GM23338 (cell line): ENCODE measurements at regions not wholly inside any gene's neighbourhood (a gene's known extent, or its start where the extent isn't known, plus 50 kb on each side); places are given as distances from the start of the nearest gene placed in this dataset.

Experiments
- ATAC-seq: fragments of 200-7000 bp; cut with Tn5 transposase; 3 replicates; pipeline ENCODE4 v1.9.1; 2020
- DNase-seq: peaks from one replicate; pipeline ENCODE4 v3.0.0-alpha.2; 2015; ENCODE audit warnings: low spot score
- H2AFZ ChIP-seq: fragments of 200-600 bp; sonication (generic); 2 replicates; pipeline ENCODE4 v1.8.0; 2016; ENCODE audit warnings: antibody characterized with exemption, mild to moderate bottlenecking, moderate library complexity
- H3F3A ChIP-seq: fragments of 200-600 bp; sonication (generic); replicated peaks from 2 replicates; pipeline ENCODE4 v1.8.0; 2017; ENCODE audit warnings: antibody characterized with exemption, mixed run types, low read depth
- H3K27ac ChIP-seq: fragments of 200-600 bp; sonication (generic); 2 replicates; pipeline ENCODE4 v1.6.1; 2016; ENCODE audit warnings: low read depth
- H3K27me3 ChIP-seq: fragments of 200-600 bp; sonication (generic); 2 replicates; pipeline ENCODE4 v1.8.0; 2016; ENCODE audit warnings: mild to moderate bottlenecking, mixed run types, moderate library complexity; ENCODE audit not compliant: insufficient read depth
- H3K36me3 ChIP-seq: fragments of 200-600 bp; sonication (generic); 2 replicates; pipeline ENCODE4 v1.8.0; 2016; ENCODE audit warnings: mild to moderate bottlenecking; ENCODE audit not compliant: insufficient read depth
- H3K4me1 ChIP-seq: fragments of 200-600 bp; sonication (generic); 2 replicates; pipeline ENCODE4 v1.8.0; 2016; ENCODE audit warnings: mild to moderate bottlenecking, moderate library complexity; ENCODE audit not compliant: insufficient read depth
- H3K4me2 ChIP-seq: fragments of 200-600 bp; sonication (generic); 2 replicates; pipeline ENCODE4 v1.7.1; 2017; ENCODE audit warnings: mixed run types
- H3K4me3 ChIP-seq: fragments of 200-600 bp; sonication (generic); 2 replicates; pipeline ENCODE4 v1.6.1; 2016; ENCODE audit warnings: mixed run types
- H3K79me2 ChIP-seq: fragments of 200-600 bp; sonication (generic); replicated peaks from 2 replicates; pipeline ENCODE4 v1.8.0; 2017; ENCODE audit warnings: mild to moderate bottlenecking; ENCODE audit not compliant: insufficient read depth
- H3K9me2 ChIP-seq: fragments of 200-600 bp; sonication (generic); 2 replicates; pipeline ENCODE4 v1.8.0; 2017; ENCODE audit not compliant: insufficient read depth
- H4K20me1 ChIP-seq: fragments of 200-600 bp; sonication (generic); replicated peaks from 2 replicates; pipeline ENCODE4 v1.8.0; 2017; ENCODE audit warnings: mild to moderate bottlenecking; ENCODE audit not compliant: insufficient read depth
- H3K27ac Mint-ChIP-seq: 2 replicates; pipeline ENCODE4 v1.8.0; 2020; ENCODE audit warnings: inconsistent platforms, mild to moderate bottlenecking, moderate library complexity, mixed read lengths
- H3K27me3 Mint-ChIP-seq: 3 replicates; pipeline ENCODE4 v1.8.0; 2022; ENCODE audit warnings: low read depth, mild to moderate bottlenecking, moderate library complexity, mixed read lengths, inconsistent platforms; ENCODE audit not compliant: insufficient read depth, poor library complexity
- H3K36me3 Mint-ChIP-seq: 3 replicates; pipeline ENCODE4 v1.8.0; 2021; ENCODE audit warnings: low read depth, mild to moderate bottlenecking, inconsistent platforms, moderate library complexity, mixed read lengths
- H3K4me1 Mint-ChIP-seq: 3 replicates; pipeline ENCODE4 v1.8.0; 2020; ENCODE audit warnings: mild to moderate bottlenecking, inconsistent platforms, mixed read lengths
- H3K4me3 Mint-ChIP-seq: 3 replicates; pipeline ENCODE4 v1.8.0; 2021; ENCODE audit warnings: moderate library complexity, mild to moderate bottlenecking, inconsistent platforms, mixed read lengths
- H3K9me3 Mint-ChIP-seq: 3 replicates; pipeline ENCODE4 v1.8.0; 2020; ENCODE audit warnings: moderate library complexity, mild to moderate bottlenecking, inconsistent platforms, mixed read lengths
- CREB1 ChIP-seq: fragments of 250-450 bp; sonication (Bioruptor Pico); IDR thresholded peaks from 2 replicates; pipeline ENCODE4 v1.5.0; 2020; ENCODE audit warnings: low read depth, mild to moderate bottlenecking, moderate library complexity
- EZH2 ChIP-seq: fragments of 200-600 bp; sonication (generic); IDR thresholded peaks from one replicate; pipeline ENCODE4 v1.8.0; 2017; ENCODE audit warnings: antibody characterized with exemption, mild to moderate bottlenecking, low read depth; ENCODE audit not compliant: unreplicated experiment
- EZH2phosphoT487 ChIP-seq: fragments of 200-600 bp; sonication (generic); IDR thresholded peaks from one replicate; pipeline ENCODE4 v1.8.1; 2018; ENCODE audit warnings: antibody characterized with exemption; ENCODE audit not compliant: unreplicated experiment
- JUNB ChIP-seq: IDR thresholded peaks from one replicate; pipeline ENCODE4 v1.6.1; 2016; ENCODE audit warnings: antibody characterized with exemption; ENCODE audit not compliant: unreplicated experiment
- NANOG ChIP-seq: IDR thresholded peaks from 2 replicates; pipeline ENCODE4 v1.6.1; 2016; ENCODE audit warnings: antibody characterized with exemption, borderline replicate concordance
- POLR2AphosphoS5 ChIP-seq: IDR thresholded peaks from 2 replicates; pipeline ENCODE4 v1.6.1; 2016; ENCODE audit warnings: antibody characterized with exemption, low read depth
- STAT1 ChIP-seq: IDR thresholded peaks from one replicate; pipeline ENCODE4 v1.6.1; 2016; ENCODE audit warnings: antibody characterized with exemption; ENCODE audit not compliant: unreplicated experiment
- ZNF114 ChIP-seq: fragments of 250-450 bp; sonication (Bioruptor Pico); IDR thresholded peaks from 2 replicates; pipeline ENCODE4 v1.5.0; 2020; ENCODE audit warnings: mild to moderate bottlenecking, moderate library complexity
- ZNF331 ChIP-seq: fragments of 250-450 bp; sonication (Bioruptor Pico); IDR thresholded peaks from 2 replicates; pipeline ENCODE4 v1.5.0; 2020; ENCODE audit warnings: low read depth, mild to moderate bottlenecking, moderate library complexity
- TF ChIP-seq, protein P1 (sequence below), 2 experiments: fragments of 200-600 bp in 1 of 2; sonication (generic) in 1 of 2; conservative IDR thresholded peaks; 2 replicates each; pipeline versions ENCODE4 v1.5.1 to v1.6.1; 2016 to 2017; ENCODE audit warnings: antibody characterized with exemption in 2 of 2, low read depth in 2 of 2, mild to moderate bottlenecking in 2 of 2, moderate library complexity in 1 of 2
- TF ChIP-seq, protein P2 (sequence below): IDR thresholded peaks from one replicate; pipeline ENCODE4 v1.6.1; 2018; ENCODE audit warnings: antibody characterized with exemption; ENCODE audit not compliant: unreplicated experiment
- TF ChIP-seq, protein P3 (sequence below): fragments of 250-450 bp; sonication (Bioruptor Pico); IDR thresholded peaks from 2 replicates; pipeline ENCODE4 v1.5.0; 2020; ENCODE audit warnings: mild to moderate bottlenecking, moderate library complexity
- TF ChIP-seq, protein P4 (sequence below): IDR thresholded peaks from 2 replicates; pipeline ENCODE4 v1.6.1; 2016; ENCODE audit warnings: antibody characterized with exemption

DNA sequence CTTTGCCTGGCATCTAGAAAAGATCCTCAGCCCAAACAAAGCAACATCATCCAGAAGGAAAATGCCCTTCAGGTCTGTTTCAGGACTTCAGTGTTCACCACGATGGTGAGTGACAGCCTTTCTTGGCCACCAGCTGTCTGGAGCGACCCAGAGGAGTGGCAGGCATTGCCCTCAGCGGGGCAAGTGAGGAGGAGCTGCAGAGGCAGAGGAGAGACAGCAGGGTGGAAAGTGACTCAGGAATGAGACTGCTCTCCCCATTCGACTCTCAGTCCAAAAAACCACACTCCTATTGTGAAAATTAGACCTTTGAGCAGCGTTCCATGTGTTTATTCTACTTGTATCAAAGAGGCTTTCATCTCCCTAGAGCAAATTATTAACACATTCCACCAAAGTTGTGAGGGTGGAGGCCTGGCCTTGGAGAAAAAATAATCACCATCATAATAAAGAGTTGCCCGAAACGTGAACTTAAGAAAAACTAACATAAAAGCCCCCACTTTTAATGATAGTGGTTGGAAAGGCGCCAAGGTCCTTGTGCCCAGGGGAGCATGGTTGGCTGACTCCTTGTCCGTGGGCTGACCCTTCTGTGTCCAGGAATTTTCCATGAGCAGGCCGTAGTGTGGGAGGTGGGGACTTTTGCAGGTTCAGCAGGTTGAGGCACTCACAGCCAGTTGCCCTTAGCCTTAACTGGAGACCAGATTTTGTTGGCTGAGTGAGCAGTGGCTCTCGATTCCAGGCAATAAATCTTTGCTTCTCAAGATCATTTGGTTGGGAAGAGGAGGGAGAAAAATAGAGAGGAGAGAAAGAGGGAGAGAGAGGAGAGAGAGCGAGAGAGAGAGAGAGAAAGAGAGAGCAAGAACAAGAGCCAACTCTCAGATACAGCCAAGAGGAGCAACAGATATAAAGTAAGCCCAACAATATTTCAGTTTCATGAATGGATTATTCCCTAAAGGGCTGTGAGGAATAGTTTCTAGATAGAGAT lies 125.9 kb upstream of the ANKRD55 start:
- TF ChIP-seq, protein P1, sequence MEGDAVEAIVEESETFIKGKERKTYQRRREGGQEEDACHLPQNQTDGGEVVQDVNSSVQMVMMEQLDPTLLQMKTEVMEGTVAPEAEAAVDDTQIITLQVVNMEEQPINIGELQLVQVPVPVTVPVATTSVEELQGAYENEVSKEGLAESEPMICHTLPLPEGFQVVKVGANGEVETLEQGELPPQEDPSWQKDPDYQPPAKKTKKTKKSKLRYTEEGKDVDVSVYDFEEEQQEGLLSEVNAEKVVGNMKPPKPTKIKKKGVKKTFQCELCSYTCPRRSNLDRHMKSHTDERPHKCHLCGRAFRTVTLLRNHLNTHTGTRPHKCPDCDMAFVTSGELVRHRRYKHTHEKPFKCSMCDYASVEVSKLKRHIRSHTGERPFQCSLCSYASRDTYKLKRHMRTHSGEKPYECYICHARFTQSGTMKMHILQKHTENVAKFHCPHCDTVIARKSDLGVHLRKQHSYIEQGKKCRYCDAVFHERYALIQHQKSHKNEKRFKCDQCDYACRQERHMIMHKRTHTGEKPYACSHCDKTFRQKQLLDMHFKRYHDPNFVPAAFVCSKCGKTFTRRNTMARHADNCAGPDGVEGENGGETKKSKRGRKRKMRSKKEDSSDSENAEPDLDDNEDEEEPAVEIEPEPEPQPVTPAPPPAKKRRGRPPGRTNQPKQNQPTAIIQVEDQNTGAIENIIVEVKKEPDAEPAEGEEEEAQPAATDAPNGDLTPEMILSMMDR (conservative IDR thresholded peaks at IDR 0.05; ENCODE audit: low read depth in 2 of 2), result no peak
- TF ChIP-seq, protein P2, sequence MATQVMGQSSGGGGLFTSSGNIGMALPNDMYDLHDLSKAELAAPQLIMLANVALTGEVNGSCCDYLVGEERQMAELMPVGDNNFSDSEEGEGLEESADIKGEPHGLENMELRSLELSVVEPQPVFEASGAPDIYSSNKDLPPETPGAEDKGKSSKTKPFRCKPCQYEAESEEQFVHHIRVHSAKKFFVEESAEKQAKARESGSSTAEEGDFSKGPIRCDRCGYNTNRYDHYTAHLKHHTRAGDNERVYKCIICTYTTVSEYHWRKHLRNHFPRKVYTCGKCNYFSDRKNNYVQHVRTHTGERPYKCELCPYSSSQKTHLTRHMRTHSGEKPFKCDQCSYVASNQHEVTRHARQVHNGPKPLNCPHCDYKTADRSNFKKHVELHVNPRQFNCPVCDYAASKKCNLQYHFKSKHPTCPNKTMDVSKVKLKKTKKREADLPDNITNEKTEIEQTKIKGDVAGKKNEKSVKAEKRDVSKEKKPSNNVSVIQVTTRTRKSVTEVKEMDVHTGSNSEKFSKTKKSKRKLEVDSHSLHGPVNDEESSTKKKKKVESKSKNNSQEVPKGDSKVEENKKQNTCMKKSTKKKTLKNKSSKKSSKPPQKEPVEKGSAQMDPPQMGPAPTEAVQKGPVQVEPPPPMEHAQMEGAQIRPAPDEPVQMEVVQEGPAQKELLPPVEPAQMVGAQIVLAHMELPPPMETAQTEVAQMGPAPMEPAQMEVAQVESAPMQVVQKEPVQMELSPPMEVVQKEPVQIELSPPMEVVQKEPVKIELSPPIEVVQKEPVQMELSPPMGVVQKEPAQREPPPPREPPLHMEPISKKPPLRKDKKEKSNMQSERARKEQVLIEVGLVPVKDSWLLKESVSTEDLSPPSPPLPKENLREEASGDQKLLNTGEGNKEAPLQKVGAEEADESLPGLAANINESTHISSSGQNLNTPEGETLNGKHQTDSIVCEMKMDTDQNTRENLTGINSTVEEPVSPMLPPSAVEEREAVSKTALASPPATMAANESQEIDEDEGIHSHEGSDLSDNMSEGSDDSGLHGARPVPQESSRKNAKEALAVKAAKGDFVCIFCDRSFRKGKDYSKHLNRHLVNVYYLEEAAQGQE, result no peak
- TF ChIP-seq, protein P3, sequence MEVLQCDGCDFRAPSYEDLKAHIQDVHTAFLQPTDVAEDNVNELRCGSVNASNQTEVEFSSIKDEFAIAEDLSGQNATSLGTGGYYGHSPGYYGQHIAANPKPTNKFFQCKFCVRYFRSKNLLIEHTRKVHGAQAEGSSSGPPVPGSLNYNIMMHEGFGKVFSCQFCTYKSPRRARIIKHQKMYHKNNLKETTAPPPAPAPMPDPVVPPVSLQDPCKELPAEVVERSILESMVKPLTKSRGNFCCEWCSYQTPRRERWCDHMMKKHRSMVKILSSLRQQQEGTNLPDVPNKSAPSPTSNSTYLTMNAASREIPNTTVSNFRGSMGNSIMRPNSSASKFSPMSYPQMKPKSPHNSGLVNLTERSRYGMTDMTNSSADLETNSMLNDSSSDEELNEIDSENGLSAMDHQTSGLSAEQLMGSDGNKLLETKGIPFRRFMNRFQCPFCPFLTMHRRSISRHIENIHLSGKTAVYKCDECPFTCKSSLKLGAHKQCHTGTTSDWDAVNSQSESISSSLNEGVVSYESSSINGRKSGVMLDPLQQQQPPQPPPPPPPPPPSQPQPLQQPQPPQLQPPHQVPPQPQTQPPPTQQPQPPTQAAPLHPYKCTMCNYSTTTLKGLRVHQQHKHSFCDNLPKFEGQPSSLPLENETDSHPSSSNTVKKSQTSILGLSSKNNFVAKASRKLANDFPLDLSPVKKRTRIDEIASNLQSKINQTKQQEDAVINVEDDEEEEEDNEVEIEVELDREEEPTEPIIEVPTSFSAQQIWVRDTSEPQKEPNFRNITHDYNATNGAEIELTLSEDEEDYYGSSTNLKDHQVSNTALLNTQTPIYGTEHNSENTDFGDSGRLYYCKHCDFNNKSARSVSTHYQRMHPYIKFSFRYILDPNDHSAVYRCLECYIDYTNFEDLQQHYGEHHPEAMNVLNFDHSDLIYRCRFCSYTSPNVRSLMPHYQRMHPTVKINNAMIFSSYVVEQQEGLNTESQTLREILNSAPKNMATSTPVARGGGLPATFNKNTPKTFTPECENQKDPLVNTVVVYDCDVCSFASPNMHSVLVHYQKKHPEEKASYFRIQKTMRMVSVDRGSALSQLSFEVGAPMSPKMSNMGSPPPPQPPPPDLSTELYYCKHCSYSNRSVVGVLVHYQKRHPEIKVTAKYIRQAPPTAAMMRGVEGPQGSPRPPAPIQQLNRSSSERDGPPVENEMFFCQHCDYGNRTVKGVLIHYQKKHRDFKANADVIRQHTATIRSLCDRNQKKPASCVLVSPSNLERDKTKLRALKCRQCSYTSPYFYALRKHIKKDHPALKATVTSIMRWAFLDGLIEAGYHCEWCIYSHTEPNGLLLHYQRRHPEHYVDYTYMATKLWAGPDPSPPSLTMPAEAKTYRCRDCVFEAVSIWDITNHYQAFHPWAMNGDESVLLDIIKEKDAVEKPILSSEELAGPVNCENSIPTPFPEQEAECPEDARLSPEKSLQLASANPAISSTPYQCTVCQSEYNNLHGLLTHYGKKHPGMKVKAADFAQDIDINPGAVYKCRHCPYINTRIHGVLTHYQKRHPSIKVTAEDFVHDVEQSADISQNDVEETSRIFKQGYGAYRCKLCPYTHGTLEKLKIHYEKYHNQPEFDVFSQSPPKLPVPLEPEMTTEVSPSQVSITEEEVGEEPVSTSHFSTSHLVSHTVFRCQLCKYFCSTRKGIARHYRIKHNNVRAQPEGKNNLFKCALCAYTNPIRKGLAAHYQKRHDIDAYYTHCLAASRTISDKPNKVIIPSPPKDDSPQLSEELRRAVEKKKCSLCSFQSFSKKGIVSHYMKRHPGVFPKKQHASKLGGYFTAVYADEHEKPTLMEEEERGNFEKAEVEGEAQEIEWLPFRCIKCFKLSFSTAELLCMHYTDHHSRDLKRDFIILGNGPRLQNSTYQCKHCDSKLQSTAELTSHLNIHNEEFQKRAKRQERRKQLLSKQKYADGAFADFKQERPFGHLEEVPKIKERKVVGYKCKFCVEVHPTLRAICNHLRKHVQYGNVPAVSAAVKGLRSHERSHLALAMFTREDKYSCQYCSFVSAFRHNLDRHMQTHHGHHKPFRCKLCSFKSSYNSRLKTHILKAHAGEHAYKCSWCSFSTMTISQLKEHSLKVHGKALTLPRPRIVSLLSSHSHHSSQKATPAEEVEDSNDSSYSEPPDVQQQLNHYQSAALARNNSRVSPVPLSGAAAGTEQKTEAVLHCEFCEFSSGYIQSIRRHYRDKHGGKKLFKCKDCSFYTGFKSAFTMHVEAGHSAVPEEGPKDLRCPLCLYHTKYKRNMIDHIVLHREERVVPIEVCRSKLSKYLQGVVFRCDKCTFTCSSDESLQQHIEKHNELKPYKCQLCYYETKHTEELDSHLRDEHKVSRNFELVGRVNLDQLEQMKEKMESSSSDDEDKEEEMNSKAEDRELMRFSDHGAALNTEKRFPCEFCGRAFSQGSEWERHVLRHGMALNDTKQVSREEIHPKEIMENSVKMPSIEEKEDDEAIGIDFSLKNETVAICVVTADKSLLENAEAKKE (CRISPR knock-in tag), result no peak
- TF ChIP-seq POLR2AphosphoS5, result no peak
- TF ChIP-seq ZNF114 (CRISPR knock-in tag), result no peak
- TF ChIP-seq ZNF331 (CRISPR knock-in tag), result no peak
- TF ChIP-seq NANOG, result no peak
- TF ChIP-seq, protein P4, sequence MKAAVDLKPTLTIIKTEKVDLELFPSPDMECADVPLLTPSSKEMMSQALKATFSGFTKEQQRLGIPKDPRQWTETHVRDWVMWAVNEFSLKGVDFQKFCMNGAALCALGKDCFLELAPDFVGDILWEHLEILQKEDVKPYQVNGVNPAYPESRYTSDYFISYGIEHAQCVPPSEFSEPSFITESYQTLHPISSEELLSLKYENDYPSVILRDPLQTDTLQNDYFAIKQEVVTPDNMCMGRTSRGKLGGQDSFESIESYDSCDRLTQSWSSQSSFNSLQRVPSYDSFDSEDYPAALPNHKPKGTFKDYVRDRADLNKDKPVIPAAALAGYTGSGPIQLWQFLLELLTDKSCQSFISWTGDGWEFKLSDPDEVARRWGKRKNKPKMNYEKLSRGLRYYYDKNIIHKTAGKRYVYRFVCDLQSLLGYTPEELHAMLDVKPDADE, result no peak
- TF ChIP-seq CREB1 (CRISPR knock-in tag), result no peak
- TF ChIP-seq STAT1, result no peak
- no peak for TF ChIP-seq EZH2phosphoT487
- TF ChIP-seq EZH2, result no peak
- TF ChIP-seq JUNB, result no peak
- no peak for DNase-seq
- Histone ChIP-seq H3K4me3 (no peak overlapping the region), H3K4me2 (no peak overlapping the region), H3K4me1 (peaks cover 4% of the 10 kb centered on the region; the same call in 1 of the 2 replicates), H3K27me3 (no peaks in the 10 kb centered on the region), H2AFZ (0 out of 2 replicates have a peak overlapping the region, but pooled peaks have one; percentile 7), H3K79me2 (no peaks in the 10 kb centered on the region), H4K20me1 (no peaks in the 10 kb centered on the region), H3F3A (no peaks in the 10 kb centered on the region), H3K27ac (no peak overlapping the region), H3K9me2 (no peaks in the 10 kb centered on the region; the same call in 1 of the 2 replicates), H3K36me3 (no peaks in the 10 kb centered on the region)
- Mint-ChIP-seq H3K9me3 (no peaks in the 10 kb centered on the region), H3K27ac (no peak overlapping the region), H3K27me3 (peaks cover 4% of the 10 kb centered on the region), H3K4me1 (no peaks in the 10 kb centered on the region; the same call in 2 of the 3 replicates), H3K36me3 (no peaks in the 10 kb centered on the region), H3K4me3 (no peak overlapping the region)
- ATAC-seq, result no peak
